ENCODE measurements at regions not wholly inside any gene's neighbourhood (a gene's known extent, or its start where the extent isn't known, plus 50 kb on each side); places are given as distances from the start of the nearest gene placed in this dataset.

DNA sequence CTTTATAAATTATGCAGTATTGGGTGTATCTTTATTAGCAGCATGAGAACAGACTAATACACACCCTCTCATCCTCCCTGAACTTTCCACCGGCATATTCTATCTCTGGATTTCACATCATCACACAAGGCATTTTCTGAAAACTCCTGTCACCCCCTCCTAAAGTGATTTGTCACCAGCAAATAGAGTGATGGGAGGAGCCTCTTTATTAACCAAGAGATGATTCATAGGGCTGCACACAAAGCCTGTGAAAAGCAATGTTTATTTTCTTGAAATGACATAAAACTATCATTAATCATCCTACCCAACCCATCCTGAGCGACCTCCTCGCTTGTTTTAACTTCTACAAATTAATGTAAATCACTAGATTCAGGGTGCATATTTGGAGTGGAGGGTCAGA is 394.7 kb upstream of the SULF2 start:
- in situ Hi-C loops (cut with HindIII; ENCODE audit: low pct_ligation_motif_present, low pct_unique_long_range_greater_than_20kb, low sequenced_read_pairs): no loop called here
- DNase-seq: no peak

DNA sequence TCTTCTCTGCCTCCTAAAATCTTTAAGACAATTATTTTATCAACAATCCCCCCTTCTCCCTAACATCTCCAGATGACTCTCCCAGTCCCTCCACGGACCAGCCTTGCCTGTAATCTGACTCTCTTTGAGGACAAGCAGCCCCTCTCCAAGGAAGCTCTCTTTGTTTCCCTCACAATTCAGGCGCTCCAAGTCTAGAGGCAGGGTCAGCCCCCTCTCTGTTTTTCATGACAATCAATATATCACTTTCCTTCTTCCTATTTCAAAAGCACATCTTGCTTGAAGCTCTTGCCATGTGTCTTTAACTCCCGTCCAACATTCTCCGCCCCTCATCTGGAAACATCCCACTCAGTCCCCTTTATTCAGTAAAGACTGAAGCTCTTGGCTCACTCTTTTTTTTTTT is 393.4 kb upstream of the SULF2 start:
- in situ Hi-C loops (cut with HindIII; ENCODE audit: low pct_ligation_motif_present, low pct_unique_long_range_greater_than_20kb, low sequenced_read_pairs): no loop called here
- DNase-seq: no peak

DNA sequence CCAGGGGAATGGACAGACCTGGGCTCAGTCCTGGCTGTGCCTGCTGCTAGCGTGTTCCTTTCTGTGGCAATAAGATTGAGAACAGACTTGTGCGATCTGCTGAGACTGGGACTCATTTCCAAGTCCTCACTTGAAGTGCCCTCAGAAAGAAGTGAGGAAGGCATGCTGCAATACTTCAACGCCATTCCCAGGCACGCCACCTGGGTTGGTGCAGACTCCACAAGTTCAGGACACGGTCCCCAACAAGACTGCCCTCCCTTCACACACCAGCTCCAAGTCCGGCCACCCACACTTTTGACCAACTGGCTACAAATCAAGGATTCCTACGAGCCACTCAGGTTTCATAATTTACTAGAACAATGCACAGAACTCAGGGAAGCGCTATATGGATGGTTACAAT is 391.8 kb upstream of the SULF2 start:
- no peak for DNase-seq
- in situ Hi-C loops (cut with HindIII; ENCODE audit: low pct_ligation_motif_present, low pct_unique_long_range_greater_than_20kb, low sequenced_read_pairs): no loop called here

DNA sequence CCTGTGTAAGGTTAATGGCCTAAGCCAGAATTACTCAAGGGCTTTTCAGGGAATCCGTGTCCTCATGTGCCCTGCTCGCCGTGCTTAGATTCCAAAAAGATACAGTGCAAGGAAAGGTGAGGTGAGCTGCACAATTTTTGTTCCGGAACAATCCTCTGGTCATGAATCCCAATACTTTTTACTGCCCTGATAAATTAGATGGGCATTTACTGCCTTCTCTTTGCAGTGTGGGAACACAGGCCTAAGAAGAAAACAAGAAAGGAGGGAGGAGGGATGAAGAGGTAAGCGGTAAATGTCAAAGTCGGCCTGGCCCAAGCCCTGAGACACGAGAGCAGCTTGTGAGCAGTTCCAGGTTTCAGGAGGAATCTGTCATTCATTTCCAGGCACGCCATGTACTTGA is 390.9 kb upstream of the SULF2 start:
- DNase-seq: no peak
- in situ Hi-C loops (cut with HindIII; ENCODE audit: low pct_ligation_motif_present, low pct_unique_long_range_greater_than_20kb, low sequenced_read_pairs): no loop called here

DNA sequence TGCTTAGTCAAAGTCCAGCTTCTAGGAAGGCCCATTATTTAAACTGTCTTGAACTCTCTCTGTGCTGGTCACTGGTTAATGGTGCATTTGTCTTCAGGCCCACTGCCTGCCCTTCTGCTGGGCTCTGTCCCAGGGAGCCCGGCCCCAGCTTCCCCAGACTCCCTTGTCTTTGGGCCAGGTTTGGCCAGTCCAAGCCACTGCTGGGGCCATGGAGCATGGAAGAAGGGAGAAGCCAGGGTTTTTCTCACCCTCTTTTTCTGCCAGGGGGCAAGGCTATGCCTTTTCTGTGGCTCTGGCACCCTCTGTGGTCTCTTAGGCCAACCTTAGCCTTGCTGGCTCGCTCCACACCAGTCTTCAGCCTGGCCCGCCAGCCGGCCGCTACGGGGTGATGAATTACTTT is 390.0 kb upstream of the SULF2 start:
- in situ Hi-C loops (cut with HindIII; ENCODE audit: low pct_ligation_motif_present, low pct_unique_long_range_greater_than_20kb, low sequenced_read_pairs): no loop called here
- no peak for DNase-seq

DNA sequence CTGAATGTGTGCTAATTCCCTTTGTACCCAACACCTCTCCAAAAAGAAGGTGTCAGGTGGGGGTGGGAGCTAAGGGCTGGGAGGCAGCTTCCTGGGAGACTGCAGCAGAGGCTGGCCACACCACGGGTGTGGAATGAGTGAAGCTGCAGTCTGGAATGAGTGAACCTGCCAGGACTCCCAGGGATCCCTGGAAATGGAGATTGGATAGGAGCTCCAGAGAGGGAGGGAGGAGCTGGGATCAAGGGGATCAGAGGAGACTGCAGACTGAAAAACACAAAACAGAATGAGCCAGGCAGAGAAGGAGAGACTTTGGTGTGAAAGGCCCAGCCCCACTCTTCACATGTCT is 387.0 kb upstream of the SULF2 start:
- in situ Hi-C loops (cut with HindIII; ENCODE audit: low pct_ligation_motif_present, low pct_unique_long_range_greater_than_20kb, low sequenced_read_pairs): no loop called here
- no peak for DNase-seq

DNA sequence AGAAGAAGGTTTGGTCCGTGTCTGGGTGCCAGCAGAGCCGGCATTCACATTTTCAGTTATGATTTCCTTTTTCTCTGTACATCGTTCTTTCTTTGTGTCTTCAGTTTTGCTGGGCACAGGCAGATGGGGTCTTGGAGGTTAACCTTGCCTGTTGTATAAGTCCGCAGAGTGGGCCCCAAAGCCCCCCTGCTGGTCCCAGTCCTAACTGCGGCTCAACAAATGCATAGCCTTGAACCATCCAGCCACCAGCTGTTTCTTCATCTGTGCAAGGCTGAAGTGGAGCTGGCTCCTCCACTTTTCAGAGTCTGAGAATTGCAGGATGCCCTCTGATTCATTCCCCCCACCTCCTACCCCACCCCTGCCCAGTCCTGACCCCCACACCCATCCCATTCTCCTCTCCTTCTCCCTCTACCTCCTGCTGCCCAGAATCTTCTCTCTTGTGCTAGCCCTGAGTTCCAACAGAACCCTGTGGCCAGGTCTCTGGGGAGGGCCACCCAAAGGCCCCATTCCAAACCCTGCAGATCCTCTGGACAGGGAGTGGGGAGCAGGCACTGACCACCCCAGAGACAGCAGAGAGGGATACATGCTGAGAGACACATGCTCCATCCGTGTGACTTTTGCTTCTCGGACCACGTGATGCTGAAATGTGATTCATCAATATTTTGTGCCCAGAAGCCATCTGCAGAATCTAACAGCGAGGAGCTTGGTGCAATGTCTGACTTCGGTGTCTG is 386.5 kb upstream of the SULF2 start:
- in situ Hi-C loops (cut with HindIII; ENCODE audit: low pct_ligation_motif_present, low pct_unique_long_range_greater_than_20kb, low sequenced_read_pairs): no loop called here
- no peak for DNase-seq

DNA sequence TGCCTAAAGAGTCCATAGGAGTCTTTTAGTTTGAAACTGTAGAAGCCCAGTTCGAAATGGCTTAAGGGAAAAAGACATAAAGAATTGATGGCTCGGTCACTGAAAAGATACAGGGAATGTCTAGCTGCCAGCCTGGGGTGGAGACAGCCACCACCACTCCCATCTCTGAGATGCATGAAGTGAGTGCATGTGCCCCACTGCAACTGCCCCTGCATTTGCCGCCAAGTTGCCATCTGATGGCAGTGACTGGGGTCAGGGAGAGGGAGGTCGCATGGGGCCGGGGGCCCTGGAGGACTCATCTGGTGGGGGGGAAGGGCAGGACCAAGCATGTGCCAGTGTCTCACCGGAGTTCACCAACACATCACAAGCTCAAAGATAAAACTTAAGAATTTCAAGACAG is 385.8 kb upstream of the SULF2 start:
- in situ Hi-C loops (cut with HindIII; ENCODE audit: low pct_ligation_motif_present, low pct_unique_long_range_greater_than_20kb, low sequenced_read_pairs): no loop called here
- DNase-seq: no peak

DNA sequence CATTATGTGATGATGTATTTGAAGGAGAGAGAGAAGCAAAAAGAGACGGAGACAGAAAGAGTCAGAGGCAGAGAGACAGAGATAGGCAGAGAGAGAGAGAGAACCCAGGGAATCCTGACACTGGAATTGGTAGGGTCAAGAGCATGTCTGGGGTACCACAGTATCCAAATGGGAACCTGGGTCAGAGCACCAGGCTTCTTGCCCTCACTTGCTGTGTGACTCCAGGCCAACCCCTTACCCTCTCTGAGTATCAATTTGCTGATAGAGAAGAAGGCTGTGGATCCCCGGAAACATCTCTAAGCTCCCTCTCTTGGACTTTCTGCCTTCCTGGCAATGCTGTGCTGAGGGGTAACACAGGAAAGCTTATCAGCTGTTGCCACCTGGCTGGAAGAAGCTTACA is 385.3 kb upstream of the SULF2 start:
- in situ Hi-C loops (cut with HindIII; ENCODE audit: low pct_ligation_motif_present, low pct_unique_long_range_greater_than_20kb, low sequenced_read_pairs): no loop called here
- no peak for DNase-seq

DNA sequence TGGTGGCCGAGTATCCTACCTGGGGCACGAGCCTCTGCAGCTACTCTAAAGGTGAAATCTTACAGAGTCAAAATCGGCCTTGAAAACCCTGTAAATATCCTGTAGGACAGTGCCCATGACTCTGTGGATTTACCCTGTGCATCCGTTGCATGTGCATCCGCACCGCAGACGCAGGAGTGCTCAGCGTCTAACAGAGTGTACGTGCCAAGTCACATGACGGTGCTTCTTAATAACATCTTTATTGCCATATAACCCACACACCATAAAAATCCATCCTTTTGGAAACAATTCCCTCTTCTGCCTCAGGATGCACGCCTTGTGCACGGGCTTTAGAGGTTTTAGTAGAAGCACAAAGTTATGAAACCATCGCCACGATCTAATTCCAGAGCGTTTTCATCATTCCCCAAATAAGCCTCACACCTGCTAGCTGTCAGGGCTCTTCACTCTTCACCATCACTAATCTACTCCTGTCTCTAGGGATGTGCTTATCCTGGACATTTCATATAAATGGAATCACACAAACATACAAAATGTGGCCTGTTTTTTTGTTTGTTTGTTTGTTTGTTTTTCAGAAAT is 384.5 kb upstream of the SULF2 start:
- DNase-seq: no peak
- in situ Hi-C loops (cut with HindIII; ENCODE audit: low pct_ligation_motif_present, low pct_unique_long_range_greater_than_20kb, low sequenced_read_pairs): no loop called here

DNA sequence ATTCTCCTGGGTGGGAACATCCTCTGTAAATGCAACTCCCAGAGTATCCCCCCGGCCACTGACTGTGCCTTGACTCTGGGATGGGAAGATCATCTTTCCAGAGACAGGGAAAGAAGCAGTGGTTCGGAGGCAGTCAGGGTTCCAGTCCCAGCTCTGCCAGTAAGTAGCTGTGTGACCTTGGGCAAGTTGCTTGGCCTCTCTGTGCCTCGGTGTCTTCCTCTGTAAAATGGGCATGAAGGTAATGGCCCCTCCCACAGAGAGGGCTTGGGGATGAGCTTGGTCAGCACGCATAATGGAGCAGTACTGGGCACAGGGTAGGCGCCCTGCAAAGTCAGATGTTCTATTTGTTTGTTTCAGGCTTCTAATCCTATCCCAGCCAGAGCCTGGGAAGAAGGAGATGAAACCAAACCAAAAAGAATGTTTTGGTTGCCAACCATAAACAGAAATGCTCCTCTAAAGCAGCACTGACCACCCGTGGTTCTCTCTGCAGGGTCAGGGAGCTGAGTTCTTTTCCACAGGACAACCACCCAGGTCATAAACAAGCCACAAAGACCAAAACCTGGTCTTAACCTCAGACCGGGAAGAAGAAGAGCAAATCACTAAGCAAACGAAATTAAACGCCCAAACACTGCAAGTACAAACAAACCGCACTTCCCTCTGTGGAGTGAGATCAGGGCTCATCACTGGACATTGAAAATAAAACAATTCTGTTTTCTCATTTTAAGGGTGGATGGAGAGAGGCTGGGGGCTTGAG is 381.0 kb upstream of the SULF2 start:
- in situ Hi-C loops (cut with HindIII; ENCODE audit: low pct_ligation_motif_present, low pct_unique_long_range_greater_than_20kb, low sequenced_read_pairs): no loop called here
- no peak for DNase-seq

DNA sequence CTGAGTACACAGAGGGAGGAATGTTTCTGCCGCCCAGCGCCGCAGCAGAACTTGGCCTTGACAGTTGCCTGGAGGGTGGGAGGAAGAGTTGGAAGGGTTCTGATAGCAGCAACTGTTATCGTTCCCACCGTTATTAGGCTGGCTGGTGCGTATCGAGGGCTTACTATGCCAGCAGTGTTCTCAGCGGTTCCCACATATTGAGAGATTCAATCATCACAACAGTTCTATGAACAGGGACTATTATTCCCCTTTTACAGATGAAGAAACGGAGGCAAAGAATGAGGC is 380.1 kb upstream of the SULF2 start:
- DNase-seq: no peak

DNA sequence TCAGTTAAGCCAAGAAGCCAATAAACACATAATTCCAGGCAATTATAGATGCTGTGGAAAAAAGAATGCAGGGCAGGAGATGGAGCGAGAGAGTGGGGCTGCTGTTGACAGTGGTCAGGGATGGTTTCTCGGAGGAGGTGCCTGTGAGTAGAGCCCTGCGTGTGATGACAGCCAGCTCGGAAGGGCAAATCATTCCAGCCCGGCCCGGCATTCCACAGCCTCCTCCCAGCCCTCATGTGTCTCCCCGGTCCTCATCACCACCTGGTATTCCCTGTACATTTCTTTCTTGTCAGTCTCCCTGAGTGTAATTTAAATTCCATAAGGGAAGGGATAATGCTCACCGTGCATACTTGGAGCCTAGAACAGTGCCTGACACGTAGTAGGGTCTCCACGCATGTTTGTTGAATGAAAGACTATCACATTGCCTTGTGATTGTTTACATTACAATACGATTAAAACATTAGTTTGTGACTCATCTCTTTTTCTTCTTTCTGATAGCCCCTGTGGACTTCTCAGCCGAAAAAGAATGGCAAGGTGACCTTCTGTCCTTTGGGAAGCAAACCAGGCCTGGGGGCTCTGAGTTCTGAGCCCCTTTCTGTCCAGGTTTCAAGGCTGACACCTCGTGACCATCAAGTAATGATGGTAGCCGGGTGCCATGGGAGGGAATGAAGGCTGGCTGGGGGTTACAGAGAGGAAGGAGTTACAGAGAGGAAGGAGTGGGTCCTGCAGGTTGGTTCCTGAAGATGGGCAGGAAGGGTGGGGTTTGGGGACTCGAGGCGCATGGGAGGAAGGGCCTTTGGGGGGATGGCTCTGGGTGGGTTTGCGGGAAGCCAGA is 379.5 kb upstream of the SULF2 start:
- no peak for DNase-seq
- in situ Hi-C loops (cut with HindIII; ENCODE audit: low pct_ligation_motif_present, low pct_unique_long_range_greater_than_20kb, low sequenced_read_pairs): no loop called here

More for the DNA sequence above, 380.1 kb upstream of the SULF2 start:
- in situ Hi-C loops (cut with HindIII; ENCODE audit: low pct_ligation_motif_present, low pct_unique_long_range_greater_than_20kb, low sequenced_read_pairs): no loop called here

DNA sequence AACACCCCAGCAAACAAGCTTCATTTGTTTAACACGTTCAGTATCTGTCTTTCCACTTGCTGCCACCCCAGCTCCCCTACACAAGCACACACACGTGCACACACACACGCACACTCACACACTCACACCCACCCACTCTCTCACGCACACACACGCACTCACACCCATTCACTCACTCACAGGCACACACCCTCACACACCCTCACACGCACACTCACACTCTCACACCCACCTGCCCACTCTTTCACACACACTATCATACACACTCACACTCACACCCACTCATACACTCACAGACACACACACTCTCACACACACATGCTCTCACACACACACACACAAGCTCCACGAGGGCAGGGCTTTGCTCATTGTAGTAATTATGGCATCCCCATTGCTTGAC is 378.8 kb upstream of the SULF2 start:
- in situ Hi-C loops (cut with HindIII; ENCODE audit: low pct_ligation_motif_present, low pct_unique_long_range_greater_than_20kb, low sequenced_read_pairs): no loop called here
- no peak for DNase-seq

DNA sequence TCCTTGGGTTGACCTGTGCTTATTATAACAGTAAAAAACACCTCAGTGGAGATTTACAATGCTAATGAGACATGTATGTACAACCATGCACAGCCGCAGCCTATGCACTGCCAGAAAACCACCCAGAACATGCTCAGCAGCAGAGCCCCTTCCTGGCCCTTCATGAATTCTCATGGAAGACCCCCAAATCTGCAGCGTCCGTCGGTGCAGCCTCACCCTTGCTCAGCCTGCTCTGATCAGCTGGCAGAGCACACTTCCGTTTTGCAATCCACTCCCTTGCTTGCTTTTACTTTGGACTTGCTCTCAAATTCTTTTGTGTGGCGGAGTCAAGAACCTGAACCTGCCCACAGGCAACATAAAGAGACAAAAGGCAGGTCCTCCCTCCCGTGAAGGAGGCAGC is 378.2 kb upstream of the SULF2 start:
- DNase-seq: no peak
- in situ Hi-C loops (cut with HindIII; ENCODE audit: low pct_ligation_motif_present, low pct_unique_long_range_greater_than_20kb, low sequenced_read_pairs): no loop called here

DNA sequence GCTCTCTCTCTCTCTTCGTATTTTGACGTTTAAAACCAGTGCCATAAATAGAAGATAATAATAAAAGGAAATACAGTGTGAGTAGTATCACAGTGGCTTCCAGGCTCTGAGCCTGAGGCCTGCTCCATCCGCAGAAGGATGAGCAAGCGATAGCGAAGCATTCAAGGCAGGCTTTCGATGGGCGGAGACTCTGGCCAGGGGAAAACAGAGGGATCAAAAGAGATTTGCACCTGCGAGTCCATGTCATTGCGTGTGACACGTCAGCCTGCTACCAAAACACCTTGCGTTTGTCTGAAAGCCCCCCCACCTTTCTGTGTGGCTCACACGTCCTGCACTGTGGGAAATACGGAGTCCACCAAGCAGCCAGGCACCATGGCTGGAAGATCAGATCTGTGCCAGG is 377.3 kb upstream of the SULF2 start:
- in situ Hi-C loops (cut with HindIII; ENCODE audit: low pct_ligation_motif_present, low pct_unique_long_range_greater_than_20kb, low sequenced_read_pairs): no loop called here

DNA sequence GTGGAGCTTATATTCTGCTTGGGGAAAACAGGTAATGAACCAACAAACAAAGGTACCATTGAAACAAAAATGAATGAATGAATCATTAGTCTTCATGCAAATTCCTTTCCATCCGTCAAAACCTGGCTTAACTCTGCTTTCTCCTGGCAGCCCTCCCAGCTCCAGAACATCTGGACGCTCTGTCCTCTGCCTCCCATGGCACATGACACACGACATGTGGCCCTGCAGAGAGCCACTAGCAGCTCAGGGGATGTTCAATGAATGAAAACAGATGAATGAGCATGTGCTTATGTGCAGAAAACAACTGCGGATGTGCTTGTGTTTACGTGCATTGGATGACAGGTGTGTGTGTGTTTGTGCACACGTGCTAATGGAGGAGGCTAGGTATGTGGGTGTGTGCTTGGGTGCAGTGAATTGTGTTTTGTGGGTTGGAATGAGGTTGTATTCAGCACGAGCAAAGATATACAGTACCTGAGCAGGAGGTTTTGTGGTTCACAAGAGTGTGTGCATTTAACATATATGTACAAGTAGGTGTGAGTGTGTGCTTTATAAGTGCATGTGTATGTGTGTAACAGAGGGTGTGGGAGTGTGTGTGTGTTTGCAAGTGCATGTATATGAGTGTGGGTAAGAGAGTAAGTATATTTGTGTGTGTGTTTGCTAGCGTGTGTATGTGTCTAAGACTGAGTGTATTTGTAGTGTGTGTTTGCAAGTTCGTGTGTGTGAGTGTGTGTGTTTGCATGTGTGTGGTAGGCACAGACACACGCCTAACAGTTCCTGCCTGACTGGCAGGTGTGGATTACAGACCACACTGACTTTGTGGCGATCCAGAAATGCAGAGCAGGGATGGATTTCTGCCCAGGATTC is 374.1 kb upstream of the SULF2 start:
- in situ Hi-C loops (cut with HindIII; ENCODE audit: low pct_ligation_motif_present, low pct_unique_long_range_greater_than_20kb, low sequenced_read_pairs): no loop called here
- no peak for DNase-seq

More for the DNA sequence above, 377.3 kb upstream of the SULF2 start:
- no peak for DNase-seq

DNA sequence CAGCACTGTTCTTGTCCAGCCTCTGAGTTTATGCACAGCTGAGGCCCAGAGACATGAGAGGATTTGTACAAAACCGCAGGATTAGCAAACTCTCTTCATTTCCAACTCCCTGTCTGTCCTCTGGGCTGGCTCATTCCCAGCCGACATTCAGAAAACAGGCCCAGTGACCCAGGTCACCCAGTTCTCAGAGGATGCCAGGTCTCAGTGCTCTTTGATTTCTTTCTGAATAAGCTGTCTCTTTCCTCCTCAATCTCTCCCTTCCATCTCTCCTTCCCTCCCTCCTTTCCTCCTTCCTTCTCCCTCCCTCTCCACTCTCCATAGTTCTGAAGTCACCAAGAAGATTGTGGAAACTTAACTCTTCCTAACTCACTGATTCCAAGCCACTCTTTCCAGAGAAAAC is 372.7 kb upstream of the SULF2 start:
- in situ Hi-C loops (cut with HindIII; ENCODE audit: low pct_ligation_motif_present, low pct_unique_long_range_greater_than_20kb, low sequenced_read_pairs): no loop called here
- no peak for DNase-seq
